DMS53 treated with DMSO at 0.1 percent for 48 hours (cell line): ENCODE measurements at regions not wholly inside any gene's neighbourhood (a gene's known extent, or its start where the extent isn't known, plus 50 kb on each side); places are given as distances from the start of the nearest gene placed in this dataset.
A peak's percentile ranks its signal among the peaks of the same experiment; 100 is the strongest.

ENCODE experiments used
- DNase-seq: peaks from one replicate; lab custom pipeline; 2025; ENCODE audit not compliant: unreplicated experiment; lab: John Stamatoyannopoulos, UW

- no peak for DNase-seq
Measured at GRCh38 chr5:29780401-29780800, 1413.1 kb upstream of the CDH6 start.

DNA sequence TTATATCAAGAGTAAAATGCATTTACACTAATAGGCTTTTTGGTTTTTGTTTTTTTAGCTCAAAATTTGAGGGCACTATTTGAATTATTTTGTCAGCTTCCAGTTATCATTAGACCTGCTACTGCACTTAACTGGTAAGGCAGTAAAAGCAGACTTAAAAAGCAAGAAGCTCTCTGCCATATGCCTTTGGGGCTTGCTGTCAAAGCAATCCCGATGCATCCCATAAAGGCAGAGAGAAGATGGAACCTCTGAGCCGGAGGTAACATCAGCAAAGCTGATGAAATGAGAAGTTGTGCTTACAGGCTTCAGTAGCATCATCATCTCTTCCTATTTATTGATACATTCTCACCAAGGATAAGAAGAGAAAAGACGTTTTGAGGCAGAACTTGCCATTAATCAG lies 1414.3 kb upstream of the CDH6 start:
- DNase-seq: no peak

GRCh38 chr5:29777373-29777772 lies 1416.1 kb upstream of the CDH6 start:
- no peak for DNase-seq

DNA sequence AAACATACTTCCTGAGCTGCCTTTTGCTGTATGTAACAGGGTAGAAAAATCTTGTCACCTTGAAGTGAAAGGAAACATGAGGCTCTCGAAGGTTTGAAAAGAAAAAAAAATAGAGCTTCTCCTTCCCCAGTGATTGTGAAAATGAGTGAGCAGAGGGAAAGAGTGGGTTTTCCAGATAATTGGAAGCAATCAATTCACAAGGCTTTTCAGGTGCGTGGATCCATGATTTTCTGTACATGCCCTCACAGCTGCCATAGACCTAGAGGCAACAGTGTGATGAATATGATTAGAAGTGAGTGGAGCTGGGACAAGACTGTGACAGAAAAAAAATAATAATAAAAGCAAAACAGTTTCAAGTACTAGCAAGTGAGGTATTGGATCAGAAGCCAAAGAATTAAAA lies 1422.5 kb upstream of the CDH6 start:
- DNase-seq: no peak

GRCh38 chr5:29769474-29769873 lies 1424.0 kb upstream of the CDH6 start:
- DNase-seq: no peak

GRCh38 chr5:29758986-29759421 lies 1434.5 kb upstream of the CDH6 start:
- DNase-seq: no peak

DNA sequence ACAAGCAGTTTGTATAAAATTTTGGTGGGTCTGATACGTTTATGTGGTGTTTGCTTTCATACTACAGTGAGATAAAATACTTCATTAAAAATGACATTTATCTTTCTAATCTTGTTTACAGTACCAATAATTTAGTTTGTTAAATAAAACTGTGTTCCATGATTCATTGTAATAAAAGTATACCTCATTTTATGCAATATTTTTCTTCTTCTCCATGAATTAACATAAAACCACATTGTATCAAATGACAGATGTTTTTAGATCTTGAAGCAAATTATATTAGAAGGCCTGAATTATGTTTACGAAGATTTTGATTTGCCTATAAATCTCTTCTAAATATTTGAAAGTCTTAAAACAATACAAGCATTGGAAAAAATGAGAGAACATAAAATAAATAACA lies 1443.0 kb upstream of the CDH6 start:
- no peak for DNase-seq

DNA sequence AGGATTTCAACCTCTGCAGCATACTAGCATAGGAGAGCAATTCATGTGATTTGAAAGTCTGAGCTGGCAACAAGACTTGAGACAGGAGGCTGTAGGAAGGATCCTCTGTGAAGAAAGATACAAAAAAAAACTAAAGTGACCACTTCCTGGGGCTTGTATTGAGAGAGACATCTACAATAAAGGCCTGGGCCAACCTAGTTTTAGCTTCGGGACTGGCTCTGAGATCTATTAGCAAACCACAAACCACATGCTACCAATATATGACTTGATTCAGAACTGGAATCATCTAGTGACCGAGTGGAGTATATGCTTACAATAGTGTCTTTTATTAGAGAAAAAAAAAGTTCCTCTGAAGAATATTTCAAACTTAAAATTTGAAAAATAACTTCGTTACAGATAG lies 1448.9 kb upstream of the CDH6 start:
- DNase-seq: no peak

GRCh38 chr5:29720954-29721353 lies 1472.5 kb upstream of the CDH6 start:
- DNase-seq: no peak

DNA sequence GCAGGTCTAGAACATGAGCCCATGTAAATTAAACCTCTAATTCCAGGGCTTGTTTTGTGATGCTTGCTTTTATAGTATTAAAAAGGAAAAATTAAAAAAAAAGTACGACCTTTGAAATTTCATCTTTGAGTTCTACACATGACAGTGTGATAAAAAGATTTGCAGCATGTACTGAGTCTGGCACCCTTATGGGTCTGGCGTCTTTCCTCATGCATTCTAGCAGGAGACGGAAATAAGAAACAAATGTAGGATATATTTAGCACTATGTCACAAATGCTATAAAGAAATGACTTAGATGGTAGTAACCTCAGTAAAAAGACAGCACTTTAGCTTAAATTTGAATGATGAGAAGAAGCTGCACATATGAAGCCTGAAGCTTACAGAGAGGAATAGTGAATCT lies 1474.3 kb upstream of the CDH6 start:
- no peak for DNase-seq

DNA sequence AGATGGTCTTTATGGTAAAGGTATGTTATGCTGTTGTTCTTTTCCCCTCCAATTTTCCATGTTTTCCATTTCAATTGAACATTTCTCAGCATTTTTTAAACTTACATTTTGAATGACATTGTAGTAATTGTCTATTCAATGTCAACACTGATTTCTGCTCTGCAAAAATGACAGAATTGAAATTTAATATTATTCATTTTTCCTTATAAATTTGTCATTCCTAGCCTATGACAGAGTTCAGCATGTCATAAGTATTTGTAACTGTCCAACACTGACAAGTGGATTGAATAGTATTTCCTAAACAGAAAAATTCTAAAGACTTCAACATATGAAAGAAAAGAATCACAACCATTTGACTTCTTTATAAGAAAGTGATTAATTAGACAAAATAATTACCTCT lies 1478.3 kb upstream of the CDH6 start:
- DNase-seq: no peak

DNA sequence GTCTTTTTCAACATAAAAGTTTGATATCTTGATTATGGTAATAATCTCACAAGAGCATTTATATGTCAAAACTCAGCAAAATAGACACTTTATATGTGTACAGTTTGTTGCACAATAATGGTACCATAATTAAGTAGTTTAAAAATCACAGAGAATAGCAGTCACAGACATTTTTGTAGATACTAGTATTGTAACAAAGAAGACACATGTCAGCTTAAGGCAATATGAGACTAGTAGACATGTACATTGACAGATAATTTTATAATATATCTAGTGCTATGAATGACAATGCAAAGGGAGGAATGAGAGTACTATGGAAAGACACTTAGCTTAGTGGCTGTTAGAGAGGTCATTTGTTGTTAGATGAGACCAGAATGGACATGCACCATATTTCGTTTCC lies 1490.6 kb upstream of the CDH6 start:
- no peak for DNase-seq

DNA sequence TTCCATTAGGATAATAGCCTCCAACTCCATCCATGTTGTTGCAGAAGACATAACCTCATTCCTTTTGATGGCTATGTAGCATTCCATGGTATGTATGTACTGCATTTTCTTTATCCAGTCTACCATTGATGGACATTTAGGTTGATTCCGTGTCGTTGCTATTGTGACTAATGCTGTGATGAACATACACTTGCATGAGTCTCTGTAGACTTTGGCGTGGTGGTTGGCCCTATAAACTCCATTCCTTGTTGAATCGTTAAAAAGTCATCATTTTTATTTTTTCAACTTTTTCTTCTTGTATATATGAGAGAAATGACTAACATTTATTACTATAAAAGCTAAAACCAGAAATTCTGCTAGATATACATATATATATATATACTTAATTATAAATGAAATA lies 1491.9 kb upstream of the CDH6 start:
- DNase-seq: no peak

DNA sequence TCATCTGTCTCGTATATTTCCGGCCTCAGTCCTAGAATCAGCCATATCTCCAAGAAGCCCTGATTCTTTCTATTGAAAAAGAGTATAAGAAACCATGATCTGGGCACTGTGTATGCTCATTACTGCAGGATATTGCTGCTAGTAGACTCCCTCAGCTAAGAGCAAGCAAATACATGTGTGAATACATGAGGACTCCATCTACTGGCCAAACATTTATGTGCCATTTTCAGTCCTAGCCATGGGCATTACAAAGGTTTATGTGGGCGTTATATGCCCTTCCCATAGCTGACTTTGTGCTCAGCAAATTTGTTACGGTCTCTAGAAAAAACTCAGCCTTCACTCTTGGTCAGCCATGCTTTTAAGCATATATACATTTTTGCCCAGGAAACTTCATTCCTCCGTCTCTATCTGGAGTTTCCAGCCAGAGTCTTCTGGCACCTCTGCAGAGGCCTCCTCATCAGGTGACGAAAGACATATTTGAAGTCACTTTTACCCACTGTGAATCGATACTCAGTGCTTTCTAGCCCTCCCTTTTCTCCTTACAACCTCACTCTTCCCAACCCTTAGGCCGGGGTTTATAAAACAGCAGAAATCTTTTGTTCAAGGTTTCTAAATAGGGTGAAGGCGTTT lies 1495.6 kb upstream of the CDH6 start:
- DNase-seq: peak; percentile 55

DNA sequence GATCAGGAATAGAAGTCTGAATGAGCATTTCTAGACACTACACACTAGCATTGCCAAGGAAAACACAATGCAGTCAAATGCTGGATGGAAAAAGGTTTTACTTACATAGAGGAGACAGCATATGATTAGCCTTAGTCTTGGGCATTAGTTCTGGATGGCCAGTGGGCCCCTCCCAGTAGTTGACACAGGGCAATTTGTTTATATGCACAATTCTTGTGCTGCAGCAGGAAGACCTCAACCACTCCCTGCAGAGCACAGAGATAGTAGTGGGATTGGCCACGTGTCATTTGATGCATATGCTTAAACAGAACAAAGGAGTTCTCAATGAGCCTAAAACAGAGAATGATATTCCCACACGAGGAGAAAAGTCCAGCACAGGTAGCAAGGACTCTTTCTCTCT lies 1496.2 kb upstream of the CDH6 start:
- no peak for DNase-seq

GRCh38 chr5:29672678-29673077 lies 1520.8 kb upstream of the CDH6 start:
- no peak for DNase-seq

DNA sequence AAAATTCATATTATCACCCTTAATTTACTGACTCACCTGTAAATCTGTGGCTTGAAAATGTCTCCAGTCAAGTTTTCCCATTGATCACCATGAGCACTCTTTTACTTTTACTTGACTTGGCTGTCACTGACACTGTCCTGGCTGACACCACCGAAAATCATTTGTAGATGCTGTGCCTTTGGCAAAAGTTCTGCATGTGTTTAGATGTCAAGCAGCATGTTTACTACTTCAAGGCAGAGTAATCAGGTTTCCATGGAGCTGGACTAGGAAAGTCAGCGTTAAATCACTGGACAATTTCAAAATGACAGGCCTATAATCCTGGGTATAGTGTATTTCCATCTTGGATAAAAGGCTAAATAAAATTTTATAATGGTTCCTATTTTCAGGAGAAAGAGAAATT lies 1530.6 kb upstream of the CDH6 start:
- no peak for DNase-seq

DNA sequence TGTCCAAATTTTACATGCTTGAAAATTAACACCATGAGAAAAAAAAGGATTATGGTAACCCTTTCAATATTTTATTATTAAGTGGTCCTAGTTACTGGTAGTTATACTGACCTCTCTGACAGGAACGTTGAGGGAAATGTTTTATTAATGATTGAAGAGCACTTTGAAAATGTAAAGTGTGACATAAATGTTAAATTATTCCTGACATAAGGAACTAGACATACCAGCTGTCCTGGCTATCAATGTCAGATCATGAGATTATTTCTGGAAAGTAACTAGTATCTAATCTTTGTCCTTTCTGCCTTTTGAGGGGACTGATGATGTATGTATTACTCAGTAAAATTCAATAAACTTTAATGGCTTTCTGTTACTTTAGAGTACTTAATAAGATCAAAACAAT lies 1538.5 kb upstream of the CDH6 start:
- no peak for DNase-seq

DNA sequence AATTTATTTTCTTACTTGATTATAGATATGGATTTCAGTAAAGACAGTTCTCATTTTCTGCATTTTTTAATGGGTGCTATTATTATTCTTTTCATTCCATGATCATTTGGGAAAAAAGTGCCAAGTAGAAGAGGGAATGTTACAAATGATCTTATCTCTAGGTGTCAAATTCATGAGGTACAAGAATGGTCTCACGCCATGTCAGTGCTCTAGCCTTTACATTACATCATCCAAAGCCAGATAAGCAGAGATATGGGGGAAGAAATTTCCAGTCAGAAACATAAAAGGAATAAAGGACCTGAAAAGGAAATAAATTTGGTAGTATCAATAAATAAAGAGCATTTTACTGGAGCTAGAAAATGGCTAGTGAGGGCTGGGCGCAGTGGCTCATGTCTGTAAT lies 1544.2 kb upstream of the CDH6 start:
- no peak for DNase-seq

DNA sequence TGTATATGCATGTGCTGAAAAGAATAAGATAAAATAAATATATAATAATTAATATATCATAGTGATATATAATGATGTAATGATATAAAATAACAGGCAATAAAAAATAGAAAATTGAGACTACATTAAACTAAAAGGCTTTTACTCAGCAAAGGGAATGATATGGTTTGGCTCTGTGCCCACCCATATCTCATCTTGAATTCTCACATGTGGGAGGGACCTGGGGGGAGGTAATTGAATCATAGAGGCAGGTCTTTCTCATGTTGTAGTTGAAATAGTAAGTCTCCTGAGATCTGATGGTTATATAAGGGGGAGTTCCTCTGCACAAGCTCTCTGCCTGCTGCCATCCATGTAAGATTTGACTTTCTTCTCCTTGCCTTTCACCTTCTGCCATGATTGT lies 1550.9 kb upstream of the CDH6 start:
- no peak for DNase-seq

DNA sequence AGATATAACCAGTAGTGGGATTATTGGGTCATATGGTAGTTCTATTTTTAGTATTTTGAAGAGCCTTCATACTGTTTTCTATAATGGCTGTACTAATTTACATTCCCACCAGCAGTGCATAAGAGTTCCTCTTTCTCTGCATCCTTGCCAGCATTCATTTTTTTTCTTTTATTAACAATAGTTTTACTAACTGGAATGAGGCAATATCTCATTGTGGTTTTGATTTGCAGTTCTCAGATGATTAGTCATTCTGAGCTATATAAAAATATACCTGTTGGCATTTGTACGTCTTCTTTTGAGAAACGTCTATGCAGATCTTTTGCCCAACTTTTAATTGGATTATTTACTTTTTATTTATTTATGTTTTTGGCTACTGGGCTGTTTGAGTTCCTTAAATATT lies 1579.3 kb upstream of the CDH6 start:
- DNase-seq: no peak

- no peak for DNase-seq
Measured at GRCh38 chr5:29588236-29588635, 1605.2 kb upstream of the CDH6 start.

DNA sequence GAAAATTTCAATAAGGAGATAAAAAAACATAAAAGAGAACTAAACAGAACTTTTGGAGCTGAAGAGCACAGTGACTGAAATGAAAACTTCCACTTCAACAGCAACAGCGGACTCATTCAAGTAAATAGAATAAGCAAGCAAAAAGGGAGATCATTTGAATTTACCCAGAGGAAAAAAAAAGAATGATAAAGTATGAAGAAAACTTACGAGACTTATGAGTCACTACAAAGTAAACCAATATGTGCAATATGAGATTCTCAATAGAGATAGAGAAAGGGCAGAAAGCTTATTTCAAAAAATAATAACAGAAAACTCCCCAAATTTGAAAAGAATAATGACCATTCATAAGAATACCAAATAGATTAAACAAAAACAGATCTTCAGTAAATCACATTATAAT lies 1605.7 kb upstream of the CDH6 start:
- DNase-seq: no peak

DNA sequence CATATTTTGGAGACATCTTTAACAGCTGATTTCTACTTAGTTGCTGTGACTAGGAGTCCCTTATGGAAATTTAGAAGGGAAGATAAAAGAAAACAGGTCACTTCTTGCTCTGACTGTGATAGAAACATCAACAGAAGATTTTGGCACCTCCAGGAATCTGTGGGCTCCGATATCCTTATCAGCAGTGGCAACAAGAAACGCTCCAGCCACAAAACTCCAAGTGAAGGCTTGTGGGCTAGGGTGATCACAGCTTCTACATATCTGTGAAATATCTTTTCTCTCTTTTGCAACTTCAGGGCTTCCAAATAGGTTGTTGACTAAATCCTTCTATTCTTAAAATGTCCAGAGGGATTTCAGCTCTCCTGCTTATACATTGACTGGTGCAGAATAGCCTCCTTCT lies 1625.5 kb upstream of the CDH6 start:
- no peak for DNase-seq
